HG03103 (cell line): ENCODE measurements at regions not wholly inside any gene's neighbourhood (a gene's known extent, or its start where the extent isn't known, plus 50 kb on each side); places are given as distances from the start of the nearest gene placed in this dataset.
"Not testable (repeated sequence)": the region's sequence is repeated elsewhere in the genome, so short reads cannot be mapped to it uniquely, and the experiment has no call there.

ENCODE experiments used
- ATAC-seq: cut with Tn5 transposase; IDR thresholded peaks from one replicate; pipeline ENCODE4 v1.9.1; 2021; ENCODE audit warnings: low read depth; ENCODE audit not compliant: unreplicated experiment

DNA sequence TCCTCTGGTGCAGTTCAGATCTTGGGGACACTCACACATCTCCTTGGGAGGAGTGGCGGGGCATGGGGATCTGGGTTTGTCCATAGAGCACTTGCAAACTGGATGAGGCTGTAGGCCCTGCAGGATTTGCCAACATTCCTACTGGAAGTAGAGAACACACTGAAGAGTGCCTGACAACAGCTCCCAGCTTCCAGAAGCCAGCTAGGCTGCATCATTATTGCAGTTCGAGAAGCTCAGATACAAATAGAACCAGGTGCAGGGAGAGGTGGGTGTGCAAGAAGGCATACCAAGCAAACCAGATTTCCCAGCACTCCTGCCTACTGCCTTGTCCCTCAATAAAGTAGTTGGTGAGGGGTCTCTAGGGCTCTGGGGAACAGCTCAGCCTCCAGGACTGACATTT is 52.5 kb downstream of the RHOB start:
- no peak for ATAC-seq

DNA sequence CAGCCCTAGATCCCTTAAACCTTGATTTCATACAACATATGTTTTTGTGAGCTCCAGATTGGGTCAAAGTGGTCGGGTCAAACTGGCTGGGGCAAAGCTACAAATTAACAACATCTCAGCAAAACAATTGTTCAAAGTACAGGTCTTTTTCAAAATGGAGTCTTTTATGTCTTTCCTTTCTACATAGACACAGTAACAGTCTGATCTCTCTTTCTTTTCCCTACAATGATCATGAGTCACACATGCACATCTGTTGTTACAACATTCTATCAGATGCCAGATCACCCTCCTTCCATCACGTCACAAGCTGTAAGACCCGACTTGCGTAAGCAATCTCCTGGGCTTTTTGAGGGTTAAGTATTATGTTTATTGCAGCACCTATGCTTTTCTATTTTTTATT is 55.1 kb downstream of the RHOB start:
- ATAC-seq = no peak

DNA sequence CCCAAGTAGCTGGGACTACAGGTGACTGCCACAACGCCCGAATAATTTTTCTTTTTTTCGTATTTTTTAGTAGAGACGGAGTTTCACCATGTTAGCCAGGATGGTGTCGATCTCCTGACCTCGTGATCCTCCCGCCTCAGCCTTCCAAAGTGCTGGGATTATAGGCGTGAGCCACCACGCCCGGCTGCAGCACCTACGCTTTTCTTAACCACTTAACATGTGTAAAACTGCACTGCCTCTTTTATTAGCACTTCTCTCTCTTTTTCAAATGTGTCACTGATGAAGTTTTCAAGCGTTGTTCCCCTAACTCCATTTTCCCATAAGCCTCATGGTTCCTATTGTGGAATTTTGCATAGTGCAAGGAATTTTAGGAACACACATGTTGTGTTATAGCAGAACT is 55.6 kb downstream of the RHOB start:
- ATAC-seq = not testable (repeated sequence)

DNA sequence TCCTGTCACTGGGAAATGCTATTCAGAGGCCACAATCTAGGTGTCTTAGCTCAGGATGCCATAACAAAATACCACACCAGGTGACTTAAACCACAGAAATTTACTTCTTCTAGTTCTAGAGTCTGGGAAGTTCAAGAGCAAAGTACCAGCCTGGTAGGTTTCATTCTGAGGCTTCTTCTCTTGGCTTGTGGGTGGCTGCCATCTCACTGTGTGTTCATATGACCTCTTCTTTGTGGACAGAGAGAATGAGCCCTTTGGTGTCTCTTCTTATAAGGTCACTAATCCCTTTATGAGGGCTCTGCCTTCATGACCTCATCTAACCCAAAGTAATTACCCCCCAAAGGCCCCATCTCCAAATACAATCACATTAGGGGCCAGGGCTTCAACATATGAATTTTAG is 57.3 kb downstream of the RHOB start:
- ATAC-seq = no peak

DNA sequence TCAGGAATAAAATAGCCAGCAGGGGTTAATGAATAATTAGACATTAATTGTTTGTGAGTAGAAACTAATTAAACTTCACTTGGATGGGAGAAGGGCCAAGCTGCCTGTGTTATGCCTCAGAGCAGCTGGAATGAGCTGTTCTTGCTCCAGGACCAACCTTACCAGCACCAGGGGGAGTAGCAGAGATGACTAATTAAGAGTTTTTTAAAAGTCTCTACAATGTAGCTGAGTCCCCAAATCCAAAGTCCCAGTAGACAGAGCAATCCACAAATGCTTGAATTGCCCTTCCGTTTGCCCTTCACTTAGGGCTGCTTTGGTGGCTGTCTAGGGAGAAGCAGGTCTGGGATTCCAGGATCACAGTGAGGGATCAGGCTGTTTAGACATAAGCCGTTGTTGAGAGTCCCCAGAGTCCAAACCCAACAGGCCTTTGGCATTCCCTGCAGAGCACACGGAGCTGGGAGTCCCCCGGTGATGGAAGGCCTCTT is 59.4 kb downstream of the RHOB start:
- no peak for ATAC-seq

DNA sequence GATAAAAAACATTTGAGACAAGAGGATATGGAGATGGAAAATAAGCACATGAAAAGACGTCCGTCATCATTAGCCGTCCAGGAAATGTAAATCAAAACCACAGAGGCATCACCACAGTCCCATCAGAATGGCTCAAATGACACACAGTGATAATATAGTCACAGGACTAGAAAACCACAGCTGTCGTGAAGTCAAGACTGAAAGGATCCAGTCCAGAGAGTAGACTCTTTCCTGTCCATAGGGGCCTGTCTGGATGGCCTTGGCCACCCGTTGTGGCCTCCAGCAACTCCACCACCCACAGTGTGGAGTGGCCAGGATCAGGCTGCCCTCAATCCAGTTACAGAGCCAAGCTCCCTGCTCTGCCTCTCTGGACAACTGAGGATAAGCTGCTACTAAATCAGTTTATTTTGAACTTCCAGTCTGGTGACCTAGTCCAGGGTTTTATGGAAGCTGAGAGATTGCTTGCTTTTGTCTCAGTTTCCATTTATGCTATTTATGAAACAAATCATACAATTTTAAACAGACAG is 60.4 kb downstream of the RHOB start:
- ATAC-seq = peak; percentile 94

DNA sequence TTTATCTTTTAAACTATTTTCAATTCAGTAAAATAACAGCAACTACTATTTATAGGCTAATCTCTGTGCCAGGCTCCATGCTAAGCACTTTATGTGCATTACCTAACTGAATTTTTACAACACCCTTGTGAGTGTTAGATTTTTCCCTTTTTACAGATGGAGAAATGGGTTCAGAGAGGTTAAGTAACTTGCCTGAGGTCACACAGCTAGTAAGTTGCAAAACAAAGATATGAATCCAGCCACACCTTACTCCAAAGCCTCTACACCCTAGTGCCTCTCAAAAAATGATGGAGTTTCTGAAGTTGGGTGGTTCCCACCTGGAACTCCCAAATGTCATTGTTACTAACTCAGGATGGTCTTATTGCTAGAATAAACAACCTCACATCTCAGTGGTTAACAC is 60.8 kb downstream of the RHOB start:
- ATAC-seq = no peak

DNA sequence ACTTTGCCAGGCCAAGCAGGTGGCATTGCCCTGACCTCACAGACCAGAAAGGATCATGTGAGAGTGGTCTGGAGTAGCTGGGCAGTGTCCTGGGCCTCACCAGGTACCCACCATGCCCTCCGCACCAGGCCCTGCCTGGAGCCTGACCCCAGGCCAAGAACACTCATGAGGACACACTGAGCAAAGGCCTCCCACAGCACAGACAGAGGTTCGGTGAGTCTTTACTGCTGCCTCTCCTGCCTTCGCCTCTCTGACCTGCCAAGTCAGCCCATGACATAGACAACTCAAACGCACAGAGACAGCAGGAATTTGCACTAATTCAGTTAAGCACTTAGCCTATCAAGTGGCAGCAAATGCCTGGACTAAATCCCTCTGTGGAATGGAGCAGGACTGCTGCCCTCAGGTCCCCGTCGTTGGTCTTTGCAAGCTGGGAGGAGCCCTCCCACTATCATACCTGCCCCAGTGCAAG is 62.5 kb downstream of the RHOB start:
- no peak for ATAC-seq

DNA sequence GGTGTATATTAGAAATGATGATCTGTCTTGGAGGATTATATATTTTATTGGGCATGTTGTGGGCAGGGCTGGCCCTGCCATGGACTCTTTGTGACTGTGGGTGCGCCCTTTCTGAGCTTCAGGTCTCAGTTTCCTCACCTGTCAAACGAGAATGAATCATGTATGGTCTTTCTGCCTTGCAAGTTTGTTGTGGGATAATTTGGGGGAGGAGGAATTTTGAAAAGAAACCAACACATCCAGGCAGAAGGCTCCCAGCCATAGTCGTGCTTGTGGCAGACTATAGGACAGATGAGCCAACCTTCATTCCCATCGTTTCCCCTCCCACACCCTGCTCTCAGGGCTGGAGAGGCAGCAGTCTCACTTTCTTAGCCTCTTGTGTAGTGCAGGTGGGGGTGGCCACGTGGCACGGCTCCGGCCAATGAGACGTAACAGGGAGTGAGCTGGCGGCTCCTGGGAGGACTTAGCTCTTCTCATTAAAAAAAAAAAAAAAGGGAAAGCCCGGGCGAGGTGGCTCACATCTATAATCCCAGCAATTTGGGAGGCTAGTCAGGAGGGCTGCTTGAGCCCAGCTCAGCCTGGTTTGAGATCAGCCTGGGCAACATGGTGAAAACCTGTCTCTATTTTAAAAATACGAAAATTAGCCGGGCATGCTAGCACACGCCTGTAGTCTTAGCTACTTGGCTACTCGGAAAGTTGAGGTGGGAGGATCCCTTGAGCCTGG is 63.1 kb downstream of the RHOB start:
- no peak for ATAC-seq

DNA sequence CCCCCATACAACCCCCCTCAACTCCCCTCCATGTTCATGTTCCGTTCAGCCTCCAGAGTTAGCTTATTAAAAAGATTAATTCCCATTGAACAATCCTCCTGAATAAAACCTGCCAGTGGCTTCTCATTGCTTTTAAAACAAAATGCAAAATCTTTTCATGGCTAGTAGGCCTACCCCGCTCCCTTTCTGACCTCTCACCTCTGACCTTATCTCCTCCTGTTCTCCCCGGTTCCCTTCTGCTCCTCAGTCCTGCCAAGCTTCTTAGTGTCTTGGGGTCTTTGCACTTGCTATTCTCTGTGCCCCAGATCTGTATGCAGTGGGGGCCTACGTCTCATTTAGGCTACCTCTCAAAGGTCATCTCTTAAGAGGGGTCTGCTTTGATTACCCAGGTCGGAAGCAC is 64.3 kb downstream of the RHOB start:
- no peak for ATAC-seq

DNA sequence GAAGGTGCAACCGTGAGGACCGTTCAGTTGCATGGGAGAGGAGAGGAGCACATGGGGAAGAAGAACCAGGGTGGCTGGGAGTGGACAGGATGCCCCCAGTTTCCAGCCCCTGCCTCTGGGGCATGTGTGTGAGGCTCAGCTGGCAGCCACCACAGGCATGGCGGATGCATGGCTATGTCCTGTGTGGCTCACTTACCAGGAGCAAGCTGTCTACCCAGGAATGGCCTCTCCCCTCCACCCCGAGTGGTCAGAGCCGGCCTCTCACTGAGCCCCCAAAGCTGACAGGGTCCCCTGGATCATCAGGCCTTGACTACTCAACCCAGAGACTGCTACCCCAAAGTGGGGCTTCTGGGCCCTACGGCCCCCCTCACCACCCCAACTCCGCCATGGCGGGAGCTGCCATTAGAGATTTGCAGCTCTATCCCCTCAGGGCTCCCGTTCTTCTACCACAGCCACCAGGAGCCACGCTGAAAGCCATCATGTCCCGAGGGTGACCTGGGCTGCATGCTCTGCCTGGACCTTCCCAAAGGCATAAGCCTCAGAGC is 65.3 kb downstream of the RHOB start:
- no peak for ATAC-seq

DNA sequence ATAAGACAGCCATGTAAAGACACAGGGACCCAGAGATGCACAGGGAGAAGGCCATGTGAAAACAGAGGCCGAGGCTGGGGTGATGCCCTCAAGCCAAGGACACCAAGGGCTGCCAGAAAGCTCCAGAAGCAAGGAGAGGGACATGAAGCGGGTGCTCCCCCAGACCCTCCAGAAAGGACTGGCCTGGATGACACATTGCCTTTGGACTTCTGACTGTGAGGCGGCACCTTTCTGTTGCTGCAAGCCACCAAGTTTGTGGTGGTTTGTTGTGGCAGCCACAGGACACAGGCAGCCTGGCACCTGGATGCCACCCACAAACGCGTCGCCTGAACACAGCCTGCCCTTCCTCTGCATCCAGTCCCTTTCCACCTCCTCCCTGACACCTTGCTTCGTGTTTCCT is 67.1 kb downstream of the RHOB start:
- no peak for ATAC-seq

DNA sequence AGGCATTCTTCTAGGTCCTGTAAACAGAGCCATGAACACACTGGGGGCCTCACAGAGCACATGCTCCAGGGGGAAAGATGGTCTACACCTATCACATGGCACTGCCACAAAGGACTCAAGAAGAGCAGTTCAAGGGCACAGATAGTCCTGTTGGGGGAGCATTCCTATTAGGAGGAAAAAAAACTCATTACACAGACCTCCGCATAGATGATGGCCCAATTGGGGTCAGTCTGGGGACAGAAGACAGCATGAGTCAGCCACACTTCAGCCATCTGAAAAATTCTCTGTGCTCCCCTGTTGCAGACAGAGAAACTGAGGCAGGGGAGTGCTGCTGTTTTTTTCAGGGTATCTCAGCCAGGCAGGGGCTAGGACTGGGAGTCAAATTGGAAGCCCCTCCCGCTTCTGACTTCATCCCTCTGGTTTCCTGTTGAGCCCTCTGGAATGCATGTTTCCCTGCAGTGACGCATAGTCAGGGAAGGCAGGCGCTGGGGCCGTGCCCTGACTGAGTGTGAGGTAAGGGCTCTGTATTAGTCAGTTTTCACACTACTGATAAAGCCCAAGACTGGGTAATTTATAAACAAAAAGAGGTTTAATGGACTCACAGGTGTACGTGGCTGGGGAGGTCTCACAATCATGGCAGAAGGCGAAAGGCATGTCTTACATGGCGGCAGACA is 67.9 kb downstream of the RHOB start:
- ATAC-seq = no peak

DNA sequence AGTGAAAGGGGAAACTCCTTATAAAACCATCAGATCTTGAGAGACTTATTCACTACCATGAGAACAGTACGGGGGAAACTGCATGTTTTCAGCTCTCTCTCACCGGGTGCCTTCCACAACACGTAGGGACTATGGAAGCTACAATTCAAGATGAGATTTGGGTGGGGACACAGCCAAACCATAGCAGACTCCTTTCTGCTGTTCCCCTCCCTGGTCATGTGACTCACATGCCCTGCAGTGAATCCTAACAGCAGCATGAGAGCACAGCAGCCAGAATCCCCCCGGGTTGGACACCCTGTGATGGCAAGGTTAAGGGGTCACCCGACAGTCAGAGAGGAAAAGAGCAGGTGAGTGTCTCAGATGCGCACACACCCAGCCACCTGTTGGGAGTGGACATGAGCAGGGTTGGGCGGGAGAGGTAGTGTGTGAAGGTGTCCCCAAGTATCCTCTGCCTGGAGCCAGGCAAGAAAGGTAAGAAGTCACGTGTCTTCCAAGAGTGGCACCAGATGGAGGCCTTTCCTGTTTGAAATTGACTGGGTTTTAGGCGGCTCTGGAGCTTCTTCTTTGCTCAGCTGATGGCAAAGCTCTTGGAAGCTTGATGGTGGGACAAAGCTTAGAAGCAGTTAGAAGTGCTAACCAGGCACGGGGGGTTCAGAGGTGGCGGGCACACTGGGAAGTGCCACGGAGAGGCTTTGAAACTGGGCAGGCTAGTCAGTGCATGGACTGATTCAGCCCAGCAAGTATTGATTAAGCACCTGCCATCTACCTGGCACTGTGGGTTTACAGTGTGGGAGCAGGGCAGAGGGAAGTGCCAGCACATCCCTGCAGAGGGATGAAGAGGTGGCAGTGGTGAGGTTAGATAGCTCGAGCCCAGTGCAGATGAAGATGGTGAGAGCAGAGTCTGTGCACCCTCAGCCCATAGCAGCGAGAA is 68.7 kb downstream of the RHOB start:
- ATAC-seq = no peak

DNA sequence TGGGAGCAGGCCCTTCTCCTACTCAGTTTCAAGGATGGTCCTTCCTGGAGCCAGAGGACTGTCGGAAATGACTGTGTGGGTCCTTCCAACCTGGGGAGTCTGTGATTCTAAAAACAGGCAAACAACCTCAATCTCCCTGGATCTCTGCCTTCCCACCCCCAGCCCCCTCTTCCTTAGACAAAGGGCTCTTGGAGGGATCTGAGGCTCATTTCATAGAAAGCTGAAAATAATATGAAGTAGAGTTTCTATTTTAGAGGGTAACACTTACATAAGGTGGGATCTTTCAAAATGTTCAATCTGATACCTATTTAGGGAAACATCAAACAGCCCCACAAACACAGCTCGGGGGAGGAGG is 69.4 kb downstream of the RHOB start:
- ATAC-seq = no peak

DNA sequence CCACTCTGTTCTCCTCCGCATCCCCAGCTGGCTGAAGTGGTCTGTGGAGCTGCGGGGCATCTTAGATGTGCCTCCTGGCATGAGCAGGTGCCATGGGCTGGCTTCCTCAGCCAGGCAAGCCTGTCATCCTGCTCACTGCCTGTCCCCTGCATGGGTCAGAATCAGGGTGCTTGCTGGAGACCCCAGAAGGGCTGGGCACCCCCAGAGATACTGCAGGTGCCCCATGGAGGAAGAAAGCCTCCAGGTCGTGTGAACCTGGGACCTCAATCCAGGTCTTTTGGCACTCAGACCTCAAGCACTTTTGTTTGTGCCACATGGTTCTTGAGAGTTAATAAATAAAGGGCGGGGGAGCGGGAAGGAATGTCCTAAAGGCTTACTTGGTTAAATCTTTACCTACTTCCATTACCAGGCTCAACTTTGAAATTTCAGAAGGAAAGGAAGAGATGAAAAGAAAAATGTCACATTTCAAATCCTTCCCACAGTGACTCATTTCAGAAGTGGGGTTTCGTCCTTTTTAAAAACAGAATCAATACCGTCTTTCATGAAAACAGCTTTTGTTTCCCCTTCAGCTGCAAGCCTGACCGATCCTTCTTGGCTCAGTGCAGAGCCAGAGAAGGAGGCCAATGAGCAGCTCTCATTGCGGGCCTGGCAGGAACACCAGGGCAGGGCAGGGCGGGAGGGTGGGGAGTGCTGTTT is 69.9 kb downstream of the RHOB start:
- peak; percentile 94 for ATAC-seq

DNA sequence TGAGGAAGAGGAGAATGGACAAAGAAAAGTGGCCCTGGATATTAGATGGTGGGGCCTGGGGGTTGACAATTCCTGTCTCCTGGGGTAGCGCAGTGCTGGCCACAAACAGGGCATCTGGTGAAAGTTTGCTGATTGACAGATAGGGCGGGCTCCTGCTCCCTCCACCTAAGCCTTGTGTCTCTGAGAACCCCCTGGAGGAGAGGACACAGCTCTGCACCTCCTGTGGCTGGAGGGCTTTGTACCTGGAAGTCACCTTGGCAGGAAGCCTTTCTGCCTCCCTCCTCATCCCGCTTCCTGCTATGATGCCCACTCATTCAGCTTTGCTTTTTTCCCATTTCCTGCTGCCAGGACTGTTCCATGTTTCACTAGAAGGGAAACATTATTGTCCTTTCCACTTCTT is 72.4 kb downstream of the RHOB start:
- no peak for ATAC-seq

DNA sequence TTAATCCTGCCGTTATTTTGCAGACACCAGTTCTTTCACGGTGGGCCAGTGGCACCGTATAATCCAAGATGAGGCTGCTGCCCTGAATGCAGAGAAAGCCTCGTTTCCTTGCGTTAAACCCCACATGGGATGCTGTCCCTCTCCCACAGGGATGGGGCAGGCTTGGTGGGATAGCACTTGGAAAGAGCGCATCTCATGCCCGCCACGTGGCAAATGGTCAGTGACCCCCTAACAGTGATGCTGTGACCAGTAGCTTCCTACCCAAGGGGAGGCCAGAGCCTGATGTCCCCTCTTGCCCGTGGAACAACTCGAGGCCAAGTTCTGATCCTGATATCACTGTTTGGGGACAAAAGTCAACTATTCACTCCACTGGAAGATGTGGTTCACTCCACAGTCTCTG is 73.3 kb downstream of the RHOB start:
- ATAC-seq = no peak

DNA sequence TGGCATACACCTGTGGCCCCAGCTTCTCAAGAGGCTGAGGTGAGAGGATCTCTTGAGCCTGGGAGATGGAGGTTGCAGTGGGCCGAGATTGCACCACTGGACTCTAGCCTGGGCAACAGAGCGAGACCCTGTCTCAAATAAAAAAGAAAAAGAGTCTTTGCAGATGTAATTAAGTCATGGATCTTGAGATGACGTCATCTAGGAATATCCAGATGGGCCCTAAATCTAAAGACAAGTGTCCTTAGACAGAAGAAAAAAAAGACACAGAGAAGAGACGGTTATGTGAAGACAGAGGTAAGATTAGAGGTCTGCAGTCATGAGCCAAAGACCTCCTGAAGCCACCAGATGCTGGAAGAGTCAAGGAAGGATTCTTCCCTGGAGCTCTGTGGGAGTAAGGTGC is 74.3 kb downstream of the RHOB start:
- ATAC-seq = no peak

DNA sequence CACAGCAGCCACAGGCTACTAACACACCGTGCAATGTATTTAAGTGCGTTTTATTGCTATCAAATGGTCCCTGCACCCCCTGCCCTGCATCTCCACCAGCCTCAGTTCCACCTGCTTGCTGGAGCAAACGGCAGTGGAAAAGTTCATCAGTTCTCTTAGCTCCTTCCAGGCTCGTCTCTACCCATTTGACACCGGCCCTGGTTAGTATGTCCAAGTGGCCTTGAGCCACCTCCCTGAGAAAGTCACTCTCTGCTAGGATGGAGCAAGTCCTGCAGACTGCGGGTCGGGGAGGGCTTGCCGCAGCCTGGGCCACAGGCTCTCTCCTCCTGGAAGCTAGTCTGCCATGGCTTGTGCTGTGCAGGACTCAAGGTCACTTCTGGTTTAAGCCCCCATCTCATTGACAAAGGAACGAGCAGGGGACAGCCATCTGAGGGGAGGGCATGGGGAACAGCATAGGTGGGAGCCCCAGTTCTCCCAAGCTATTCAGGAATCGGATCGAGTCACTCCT is 74.9 kb downstream of the RHOB start:
- ATAC-seq = no peak
